Stimulated activated CD8-positive, alpha-beta memory T cell treated with anti-CD3 and anti-CD28 coated beads, Interleukin-7, amount 100 ng/mL, for 48 hours (primary cell): ENCODE measurements at regions not wholly inside any gene's neighbourhood (a gene's known extent, or its start where the extent isn't known, plus 50 kb on each side); places are given as distances from the start of the nearest gene placed in this dataset.
A peak's percentile ranks its signal among the peaks of the same experiment; 100 is the strongest.
"Not testable (repeated sequence)": the region's sequence is repeated elsewhere in the genome, so short reads cannot be mapped to it uniquely, and the experiment has no call there.

Experiments used
- DNase-seq, 2 donors: peaks; one replicate each; pipeline ENCODE4 v3.0.0-alpha.2; 2020; ENCODE audit warnings: low read depth in 1 of 2; ENCODE audit errors: extremely low read depth in 1 of 2

- no peak for DNase-seq
Measured at GRCh38 chr6:144897441-144897921, 612.3 kb downstream of the UTRN start.

- no peak for DNase-seq
Measured at GRCh38 chr6:144898052-144898689, 613.0 kb downstream of the UTRN start.

DNA sequence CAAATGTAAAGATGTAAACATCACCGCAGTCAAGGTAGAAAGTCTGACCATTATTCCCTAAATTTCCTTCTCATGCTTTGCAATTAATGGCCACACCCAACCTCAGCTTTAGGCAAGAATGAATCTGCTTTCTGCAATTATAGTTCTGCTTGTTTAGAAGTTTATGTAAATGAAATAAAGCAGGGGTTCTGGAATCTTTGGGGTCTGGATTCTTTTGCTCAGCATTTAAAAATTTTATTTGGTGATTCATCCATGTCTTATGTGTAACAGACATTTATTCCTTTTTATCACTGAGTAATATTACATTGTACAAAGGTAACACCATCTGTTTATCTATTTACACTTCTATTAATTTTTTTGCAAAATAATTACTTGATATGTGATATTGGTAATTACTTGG lies 613.6 kb downstream of the UTRN start:
- DNase-seq = no peak

GRCh38 chr6:144899161-144899560 lies 614.0 kb downstream of the UTRN start:
- DNase-seq = no peak

GRCh38 chr6:144901412-144901811 lies 616.3 kb downstream of the UTRN start:
- DNase-seq = no peak

DNA sequence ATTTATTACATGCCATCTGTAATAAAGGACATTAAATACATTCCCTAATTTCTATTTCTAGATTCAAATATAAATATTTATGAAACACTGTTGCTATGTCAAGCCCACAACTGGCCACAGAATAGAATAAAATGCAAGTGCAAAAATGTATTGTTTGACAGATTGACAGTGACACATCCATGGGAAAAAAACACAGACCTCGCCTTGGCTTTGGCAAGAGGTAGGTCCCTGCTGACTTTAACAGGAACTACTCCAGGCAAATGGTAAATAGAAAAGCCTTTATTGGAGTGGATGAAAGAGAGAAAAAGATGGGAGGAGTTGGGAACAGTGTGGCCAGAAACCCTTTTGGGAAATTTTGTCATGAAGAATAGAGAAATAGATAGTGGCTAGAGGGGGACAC lies 622.9 kb downstream of the UTRN start:
- no peak for DNase-seq

DNA sequence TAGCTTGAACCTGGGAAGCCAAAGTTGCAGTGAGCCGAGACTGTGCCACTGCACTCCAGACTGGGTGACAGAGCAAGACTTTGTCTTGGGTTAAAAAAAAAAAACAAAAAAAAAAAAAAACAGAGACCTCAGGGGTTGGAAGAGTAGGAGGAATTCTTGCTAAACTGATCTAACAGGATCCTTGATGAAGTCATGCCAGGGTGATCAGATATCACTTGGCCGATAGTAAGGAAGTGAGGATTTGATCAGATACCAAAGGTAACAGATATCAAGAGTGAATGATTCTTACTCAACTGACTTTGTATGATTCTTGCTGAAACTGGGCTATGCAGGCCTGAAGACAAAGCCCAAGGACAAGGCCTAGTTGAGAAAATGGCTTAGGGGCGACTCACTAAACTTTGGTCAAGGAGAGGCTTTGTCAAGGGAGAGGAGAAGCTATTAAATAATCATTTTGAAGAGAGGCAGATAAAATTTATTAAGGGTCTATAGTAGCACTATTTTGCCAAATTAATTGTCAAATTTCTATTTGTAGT lies 624.7 kb downstream of the UTRN start:
- DNase-seq = no peak

DNA sequence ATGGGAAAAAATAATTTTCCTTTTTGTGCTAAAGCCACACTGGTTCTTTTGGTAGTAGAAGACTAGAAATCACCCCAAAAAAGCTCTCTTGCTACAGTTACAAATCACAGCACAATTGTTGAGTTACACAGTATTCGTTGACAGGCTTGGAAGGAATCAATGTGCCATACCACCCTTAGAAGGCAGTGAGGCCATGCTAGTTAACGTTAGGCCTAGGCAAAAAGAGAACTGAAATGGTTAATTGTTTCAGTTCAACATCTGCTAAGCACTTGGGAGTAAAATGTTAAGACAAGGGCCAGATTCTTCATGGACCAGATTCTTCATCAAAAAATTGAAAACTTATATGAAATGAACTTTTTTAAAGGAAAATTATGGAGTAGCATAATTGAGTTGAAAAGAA lies 626.2 kb downstream of the UTRN start:
- DNase-seq = no peak

- no peak for DNase-seq
Measured at GRCh38 chr6:144912474-144912873, 627.3 kb downstream of the UTRN start.

- no peak for DNase-seq
Measured at GRCh38 chr6:144918073-144918472, 632.9 kb downstream of the UTRN start.

- DNase-seq = no peak
Measured at GRCh38 chr6:144919560-144919959, 634.4 kb downstream of the UTRN start.

DNA sequence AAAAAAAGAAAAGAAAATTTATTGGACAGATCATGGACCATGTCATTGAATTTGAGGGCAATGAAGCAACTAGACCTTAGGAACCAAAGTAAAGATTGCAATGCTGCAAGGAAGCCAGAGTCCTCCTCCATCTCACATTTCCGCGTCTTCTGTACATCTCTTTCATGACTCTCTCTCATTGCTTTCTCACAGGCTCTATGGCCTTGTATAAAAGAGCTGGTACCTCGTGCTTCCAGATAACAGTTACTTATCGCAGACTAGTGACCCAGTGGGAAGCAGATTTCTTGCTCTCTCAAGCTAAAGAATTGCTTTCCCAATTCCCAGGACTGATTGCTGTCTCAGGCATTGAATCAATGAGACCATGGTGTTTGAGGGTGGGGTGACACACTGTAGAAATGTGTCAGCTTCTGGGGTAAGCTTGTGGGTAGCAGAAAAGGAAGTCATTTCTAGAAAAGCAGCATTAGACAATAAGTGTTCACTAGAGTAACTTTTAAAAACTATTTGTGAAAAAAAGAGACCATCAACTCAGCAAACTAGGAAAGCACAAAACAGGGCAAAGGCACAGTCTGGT lies 635.3 kb downstream of the UTRN start:
- DNase-seq = no peak

DNA sequence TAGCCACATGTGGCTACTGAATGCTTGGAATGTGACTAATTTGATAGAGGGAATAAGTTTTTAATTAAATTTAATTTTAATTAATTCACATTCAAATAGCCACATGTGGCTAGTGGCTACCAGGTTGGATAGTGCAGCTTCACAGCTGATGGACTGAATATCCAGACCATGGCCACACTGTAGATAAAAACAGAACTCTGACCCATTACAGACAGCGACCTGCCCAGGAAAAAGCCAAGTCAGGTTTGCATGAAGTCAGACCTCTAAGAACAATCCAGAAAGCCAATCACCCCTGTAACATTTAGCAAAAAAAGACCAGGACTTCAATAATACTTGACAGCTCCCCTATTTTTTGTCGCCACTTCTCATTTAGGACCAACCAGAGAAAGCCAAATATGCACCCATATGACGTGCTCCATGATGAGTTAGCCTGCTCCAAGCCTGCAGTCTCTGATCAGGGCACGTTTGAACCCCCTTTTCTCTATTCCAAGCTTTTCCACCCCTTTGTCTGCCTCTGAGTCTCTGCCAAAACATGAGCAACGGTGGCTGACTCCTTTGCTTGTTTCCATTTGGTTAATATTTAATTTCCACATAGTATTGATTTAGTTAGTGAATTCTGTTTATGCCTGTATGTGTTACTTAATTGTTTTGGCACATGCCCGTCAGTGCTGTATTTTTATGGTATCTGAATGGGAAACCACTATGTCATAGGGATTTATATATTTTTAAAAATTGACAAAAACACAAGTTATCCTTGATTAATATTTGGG lies 636.3 kb downstream of the UTRN start:
- no peak for DNase-seq

- DNase-seq = no peak
Measured at GRCh38 chr6:144922120-144922722, 637.1 kb downstream of the UTRN start.

GRCh38 chr6:144922771-144923490 lies 637.8 kb downstream of the UTRN start:
- not testable (repeated sequence) for DNase-seq

- DNase-seq = not testable (repeated sequence)
Measured at GRCh38 chr6:144923491-144923787, 638.3 kb downstream of the UTRN start.

DNA sequence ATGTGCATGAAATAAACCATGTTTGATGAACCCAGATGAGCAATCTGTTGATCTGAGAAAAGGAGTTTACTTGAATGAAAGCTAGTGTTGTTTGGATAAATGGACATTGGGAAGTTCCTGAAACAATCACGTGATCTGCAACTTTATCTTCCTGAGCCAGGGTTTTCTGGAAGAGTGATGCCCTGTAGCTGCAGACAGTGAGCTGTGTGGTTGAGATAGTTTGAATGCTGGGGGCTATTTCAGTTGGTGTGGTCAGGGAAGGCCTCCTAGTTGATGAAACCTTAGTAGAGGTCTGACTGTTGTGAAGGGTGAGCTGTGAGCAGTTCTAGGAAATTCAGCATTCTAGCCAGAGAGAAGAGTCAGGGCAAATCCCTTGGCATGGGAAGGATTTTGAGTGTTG lies 643.7 kb downstream of the UTRN start:
- no peak for DNase-seq

GRCh38 chr6:144929262-144929661 lies 644.1 kb downstream of the UTRN start:
- DNase-seq = no peak

- peak in 1 of 2 donors; percentile 4 for DNase-seq
Measured at GRCh38 chr6:144931172-144932035, 646.3 kb downstream of the UTRN start.

GRCh38 chr6:144932621-144933020 lies 647.5 kb downstream of the UTRN start:
- DNase-seq = no peak
